ENCODE measurements at regions not wholly inside any gene's neighbourhood (a gene's known extent, or its start where the extent isn't known, plus 50 kb on each side); places are given as distances from the start of the nearest gene placed in this dataset.
"Not testable (repeated sequence)": the region's sequence is repeated elsewhere in the genome, so short reads cannot be mapped to it uniquely, and the experiment has no call there.

DNA sequence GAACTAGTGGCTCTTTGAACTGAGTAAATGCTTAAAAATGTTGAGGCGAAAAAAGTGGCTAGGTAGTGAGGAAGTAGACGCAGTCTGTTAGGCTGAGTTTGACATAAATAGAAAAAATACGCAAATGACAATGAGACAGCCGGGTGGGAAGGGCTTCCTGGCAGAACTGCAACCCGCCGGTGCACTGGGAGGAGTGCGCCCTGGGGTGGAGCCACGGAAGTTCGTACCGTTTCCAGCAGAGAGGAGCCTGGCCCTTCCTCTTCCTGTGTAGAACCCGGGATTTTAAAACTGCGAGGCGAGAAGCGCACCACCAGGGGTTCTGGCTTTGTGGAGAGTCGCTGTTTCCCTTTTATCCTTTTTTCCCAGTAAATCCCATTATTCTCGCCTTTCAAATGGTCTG lies 602.6 kb downstream of the PYDC2 start:
- no peak overlapping the region for H3K4me3 ChIP-seq

DNA sequence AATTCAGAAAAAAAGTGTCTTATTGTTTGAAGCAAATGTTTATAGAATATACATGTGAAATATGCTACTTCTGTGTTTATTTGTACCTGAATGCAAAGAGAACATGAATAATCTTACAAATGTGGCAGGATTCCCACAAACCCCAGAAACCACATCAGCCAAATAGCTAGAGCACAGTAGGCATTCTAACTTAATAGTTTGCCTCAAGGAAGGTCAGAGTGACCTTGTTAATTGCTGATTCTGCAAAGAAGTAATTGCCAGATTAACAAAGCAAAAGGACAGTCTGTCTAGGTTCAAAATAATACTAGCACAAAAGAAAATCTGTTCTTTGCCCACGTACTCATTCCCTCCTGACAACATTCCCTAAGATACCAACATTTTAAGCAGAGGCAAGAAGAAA lies 604.0 kb downstream of the PYDC2 start:
- intact Hi-C loops (cut with DNase I), result no loop called here
- Histone ChIP-seq H3K27me3 (no peaks in the 10 kb centered on the region), H3K4me1 (replicated peaks in 1 of 2) (no peaks in the 10 kb centered on the region), H3K36me3 (replicated peaks in 1 of 2) (no peaks in the 10 kb centered on the region), H3K27ac (no peak overlapping the region), H3K9me3 (replicated peaks in 1 of 3) (no peaks in the 10 kb centered on the region), H3K4me3 (no peak overlapping the region)
- 65 to 86% (median 78%) methylated on average over 1 of the region's 1 CpG for WGBS, 4 donors
- TF ChIP-seq POLR2A (IDR thresholded peaks at IDR 0.05), result no peak
- TF ChIP-seq, protein P1, sequence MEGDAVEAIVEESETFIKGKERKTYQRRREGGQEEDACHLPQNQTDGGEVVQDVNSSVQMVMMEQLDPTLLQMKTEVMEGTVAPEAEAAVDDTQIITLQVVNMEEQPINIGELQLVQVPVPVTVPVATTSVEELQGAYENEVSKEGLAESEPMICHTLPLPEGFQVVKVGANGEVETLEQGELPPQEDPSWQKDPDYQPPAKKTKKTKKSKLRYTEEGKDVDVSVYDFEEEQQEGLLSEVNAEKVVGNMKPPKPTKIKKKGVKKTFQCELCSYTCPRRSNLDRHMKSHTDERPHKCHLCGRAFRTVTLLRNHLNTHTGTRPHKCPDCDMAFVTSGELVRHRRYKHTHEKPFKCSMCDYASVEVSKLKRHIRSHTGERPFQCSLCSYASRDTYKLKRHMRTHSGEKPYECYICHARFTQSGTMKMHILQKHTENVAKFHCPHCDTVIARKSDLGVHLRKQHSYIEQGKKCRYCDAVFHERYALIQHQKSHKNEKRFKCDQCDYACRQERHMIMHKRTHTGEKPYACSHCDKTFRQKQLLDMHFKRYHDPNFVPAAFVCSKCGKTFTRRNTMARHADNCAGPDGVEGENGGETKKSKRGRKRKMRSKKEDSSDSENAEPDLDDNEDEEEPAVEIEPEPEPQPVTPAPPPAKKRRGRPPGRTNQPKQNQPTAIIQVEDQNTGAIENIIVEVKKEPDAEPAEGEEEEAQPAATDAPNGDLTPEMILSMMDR (IDR thresholded peaks at IDR 0.05), result no peak
- no peak for DNase-seq

More for the DNA sequence above, 602.6 kb downstream of the PYDC2 start:
- H3K9me3 ChIP-seq (replicated peaks in 1 of 3), result no peaks in the 10 kb centered on the region
- H3K27ac ChIP-seq, result no peak overlapping the region
- no peaks in the 10 kb centered on the region for H3K4me1 ChIP-seq (replicated peaks in 1 of 2)
- DNase-seq, result no peak
- no peaks in the 10 kb centered on the region for H3K36me3 ChIP-seq (replicated peaks in 1 of 2)
- TF ChIP-seq, protein P1 (IDR thresholded peaks at IDR 0.05), result no peak
- TF ChIP-seq POLR2A (IDR thresholded peaks at IDR 0.05), result no peak
- H3K27me3 ChIP-seq, result no peaks in the 10 kb centered on the region
- WGBS, 4 donors, result 54 to 58% (median 55%) methylated on average over 14 to 16 of the region's 16 CpGs
- intact Hi-C loops (cut with DNase I), result no loop called here

DNA sequence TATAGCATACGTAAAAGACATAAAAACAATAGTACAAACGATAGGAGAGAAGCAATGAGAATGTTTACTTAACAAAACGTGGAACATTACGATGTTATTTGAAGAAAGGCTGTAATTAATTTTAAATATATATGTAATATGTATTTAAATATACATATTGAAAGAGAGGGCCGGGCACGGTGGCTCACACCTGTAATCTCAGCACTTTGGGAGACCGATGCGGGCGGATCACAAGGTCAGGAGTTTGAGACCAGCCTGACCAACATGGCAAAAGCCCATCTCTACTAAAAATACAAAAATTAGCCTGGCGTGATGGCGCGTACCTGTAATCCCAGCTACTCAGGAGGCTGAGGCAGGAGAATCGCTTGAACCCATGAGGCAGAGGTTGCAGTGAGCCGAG lies 605.3 kb downstream of the PYDC2 start:
- H3K4me1 ChIP-seq (replicated peaks in 1 of 2); H3K36me3 ChIP-seq (replicated peaks in 1 of 2); H3K27ac ChIP-seq; H3K4me3 ChIP-seq; H3K27me3 ChIP-seq; DNase-seq; intact Hi-C loops (cut with DNase I); H3K9me3 ChIP-seq (replicated peaks in 1 of 3): not testable (repeated sequence)
- 94 to 95% (median 94%) methylated on average over 14 of the region's 14 CpGs for WGBS, 4 donors

DNA sequence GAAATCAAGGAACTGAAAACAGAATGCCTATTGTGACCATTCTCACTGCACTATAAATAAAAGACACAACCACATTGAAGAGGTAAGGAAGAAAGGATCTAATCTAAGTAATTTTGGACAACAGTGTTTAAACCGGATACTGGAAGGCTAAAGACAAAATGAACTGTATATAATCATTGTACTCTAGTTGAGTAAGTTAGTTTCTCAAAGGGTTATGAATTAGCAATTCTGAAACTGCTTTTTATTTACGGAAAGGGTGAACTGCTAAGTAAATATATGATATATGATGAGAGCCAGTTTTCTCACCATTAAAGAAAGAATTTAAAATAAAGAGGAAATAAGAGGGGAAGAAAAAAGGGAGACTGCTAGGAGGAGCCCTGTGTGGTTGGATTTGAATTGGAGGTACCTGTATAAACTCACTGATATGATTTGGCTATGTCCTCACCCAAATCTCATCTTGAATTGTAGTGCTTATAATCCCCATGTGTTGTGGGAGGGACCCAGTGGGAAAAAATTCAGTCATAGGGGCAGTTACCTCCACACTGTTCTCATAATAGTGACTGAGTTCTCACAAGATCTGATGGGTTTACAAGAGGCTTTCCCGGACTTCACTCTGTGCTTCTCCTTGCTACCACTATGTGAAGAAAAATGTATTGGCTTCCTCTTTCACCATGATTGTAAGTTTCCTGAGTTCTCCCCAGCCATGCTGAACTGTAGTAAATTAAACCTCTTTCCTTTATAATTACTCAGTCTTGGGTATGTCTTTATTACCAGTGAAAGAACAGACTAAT lies 607.7 kb downstream of the PYDC2 start:
- intact Hi-C loops (cut with DNase I), result no loop called here
- Histone ChIP-seq H3K9me3 (replicated peaks in 1 of 3) (no peaks in the 10 kb centered on the region), H3K27ac (no peak overlapping the region), H3K4me3 (no peak overlapping the region), H3K27me3 (no peaks in the 10 kb centered on the region), H3K4me1 (replicated peaks in 1 of 2) (no peaks in the 10 kb centered on the region), H3K36me3 (replicated peaks in 1 of 2) (no peaks in the 10 kb centered on the region)
- DNase-seq, result no peak
- no peak for TF ChIP-seq POLR2A (IDR thresholded peaks at IDR 0.05)
- TF ChIP-seq, protein P1 (IDR thresholded peaks at IDR 0.05), result no peak
- 73 to 94% (median 86%) methylated on average over 3 of the region's 3 CpGs for WGBS, 4 donors

Data from adrenal gland (tissue), 9 donors.